ENCODE measurements at regions not wholly inside any gene's neighbourhood (a gene's known extent, or its start where the extent isn't known, plus 50 kb on each side); places are given as distances from the start of the nearest gene placed in this dataset.
"Not testable (repeated sequence)": the region's sequence is repeated elsewhere in the genome, so short reads cannot be mapped to it uniquely, and the experiment has no call there.

GRCh38 chr3:159401069-159401468 lies 587.6 kb upstream of the IL12A start:
- 72% methylated on average over 1 of the region's 1 CpG for WGBS (ENCODE audit: low lambda C conversion rate, missing lambda C conversion rate)
- H3K79me2 ChIP-seq, result no peaks in the 10 kb centered on the region

GRCh38 chr3:159409711-159410110 lies 578.9 kb upstream of the IL12A start:
- H3K9me2 ChIP-seq (replicated peaks; ENCODE audit: insufficient read depth); H3K27me3 ChIP-seq; H3K4me3 ChIP-seq; DNase-seq (ENCODE audit: low spot score); H3K4me2 ChIP-seq; H3K9me3 ChIP-seq (ENCODE audit: low read depth); H3K36me3 ChIP-seq (replicated peaks; ENCODE audit: insufficient read depth, low read depth); H3K4me1 ChIP-seq (ENCODE audit: insufficient read depth); H4K20me1 ChIP-seq (ENCODE audit: insufficient read depth, poor library complexity, severe bottlenecking); H3K79me2 ChIP-seq; H2AFZ ChIP-seq; H3K27ac ChIP-seq: not testable (repeated sequence)

More at GRCh38 chr3:159401069-159401468, 587.6 kb upstream of the IL12A start:
- H4K20me1 ChIP-seq (ENCODE audit: insufficient read depth, poor library complexity, severe bottlenecking), result no peaks in the 10 kb centered on the region
- no peak for DNase-seq (ENCODE audit: low spot score)
- H3K27ac ChIP-seq, result no peak overlapping the region
- no peak overlapping the region for H3K4me3 ChIP-seq
- no peaks in the 10 kb centered on the region for H3K9me2 ChIP-seq (replicated peaks; ENCODE audit: insufficient read depth)
- no peaks in the 10 kb centered on the region for H3K36me3 ChIP-seq (replicated peaks; ENCODE audit: insufficient read depth, low read depth)
- no peaks in the 10 kb centered on the region for H3K4me1 ChIP-seq (ENCODE audit: insufficient read depth)
- TF ChIP-seq CTCF (IDR thresholded peaks at IDR 0.05; ENCODE audit: poor library complexity) (no peak), EZH2phosphoT487 (IDR thresholded peaks at IDR 0.05; ENCODE audit: low read depth, severe bottlenecking, unreplicated experiment) (no peak), EZH2 (IDR thresholded peaks at IDR 0.05; ENCODE audit: borderline replicate concordance) (no peak)
- no peaks in the 10 kb centered on the region for H3K9me3 ChIP-seq (ENCODE audit: low read depth)
- no peak overlapping the region for H3K4me2 ChIP-seq
- H2AFZ ChIP-seq, result no peak overlapping the region
- no peaks in the 10 kb centered on the region for H3K27me3 ChIP-seq

- no peaks in the 10 kb centered on the region for H3K27me3 ChIP-seq
- H3K9me3 ChIP-seq (ENCODE audit: low read depth), result no peaks in the 10 kb centered on the region
- H4K20me1 ChIP-seq (ENCODE audit: insufficient read depth, poor library complexity, severe bottlenecking), result no peaks in the 10 kb centered on the region
- no peaks in the 10 kb centered on the region for H3K9me2 ChIP-seq (replicated peaks; ENCODE audit: insufficient read depth)
- H3K4me1 ChIP-seq (ENCODE audit: insufficient read depth), result no peaks in the 10 kb centered on the region
- 64% methylated on average over 2 of the region's 2 CpGs for WGBS (ENCODE audit: low lambda C conversion rate, missing lambda C conversion rate)
- no peaks in the 10 kb centered on the region for H3K79me2 ChIP-seq
- no peak overlapping the region for H3K4me3 ChIP-seq
- H3K36me3 ChIP-seq (replicated peaks; ENCODE audit: insufficient read depth, low read depth), result no peaks in the 10 kb centered on the region
- no peak overlapping the region for H3K27ac ChIP-seq
- TF ChIP-seq CTCF (IDR thresholded peaks at IDR 0.05; ENCODE audit: poor library complexity) (no peak), EZH2 (IDR thresholded peaks at IDR 0.05; ENCODE audit: borderline replicate concordance) (no peak), EZH2phosphoT487 (IDR thresholded peaks at IDR 0.05; ENCODE audit: low read depth, severe bottlenecking, unreplicated experiment) (no peak)
- H3K4me2 ChIP-seq, result no peak overlapping the region
- H2AFZ ChIP-seq, result no peak overlapping the region
- DNase-seq (ENCODE audit: low spot score), result no peak
Observed at GRCh38 chr3:159413319-159413718, 575.3 kb upstream of the IL12A start.

DNA sequence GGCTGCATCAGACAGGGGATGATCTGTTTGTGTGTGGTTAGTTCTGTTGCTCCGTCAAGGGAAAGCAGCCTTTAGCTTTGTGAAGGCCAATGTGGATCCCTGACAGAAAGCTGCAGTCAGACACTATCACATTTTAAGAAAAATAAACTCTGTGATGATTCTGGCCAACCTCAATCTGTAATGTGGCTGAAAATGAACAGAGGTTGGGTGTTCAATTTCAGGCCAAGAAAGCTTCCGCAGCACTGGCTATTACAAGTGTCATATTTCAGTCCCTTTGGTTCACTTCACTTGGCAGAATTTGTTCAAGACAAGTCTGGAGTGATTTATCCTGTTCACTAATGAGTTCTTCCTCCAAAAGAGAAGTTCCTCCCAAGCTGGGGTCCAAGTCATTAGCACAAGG lies 571.8 kb upstream of the IL12A start:
- Histone ChIP-seq H3K36me3 (replicated peaks; ENCODE audit: insufficient read depth, low read depth) (no peaks in the 10 kb centered on the region), H3K9me3 (ENCODE audit: low read depth) (no peaks in the 10 kb centered on the region), H3K27me3 (no peaks in the 10 kb centered on the region), H3K27ac (no peak overlapping the region), H3K4me2 (no peak overlapping the region), H4K20me1 (ENCODE audit: insufficient read depth, poor library complexity, severe bottlenecking) (no peaks in the 10 kb centered on the region), H2AFZ (no peak overlapping the region), H3K4me1 (ENCODE audit: insufficient read depth) (no peaks in the 10 kb centered on the region), H3K79me2 (no peaks in the 10 kb centered on the region), H3K9me2 (replicated peaks; ENCODE audit: insufficient read depth) (no peaks in the 10 kb centered on the region), H3K4me3 (no peak overlapping the region)
- WGBS (ENCODE audit: low lambda C conversion rate, missing lambda C conversion rate), result 43% methylated on average over 2 of the region's 2 CpGs
- no peak for DNase-seq (ENCODE audit: low spot score)
- TF ChIP-seq CTCF (IDR thresholded peaks at IDR 0.05; ENCODE audit: poor library complexity) (no peak), EZH2 (IDR thresholded peaks at IDR 0.05; ENCODE audit: borderline replicate concordance) (no peak), EZH2phosphoT487 (IDR thresholded peaks at IDR 0.05; ENCODE audit: low read depth, severe bottlenecking, unreplicated experiment) (no peak)

All from hepatocyte (in vitro differentiated cells).